ENCODE measurements at regions not wholly inside any gene's neighbourhood (a gene's known extent, or its start where the extent isn't known, plus 50 kb on each side); places are given as distances from the start of the nearest gene placed in this dataset.

- TF ChIP-seq, protein P1, sequence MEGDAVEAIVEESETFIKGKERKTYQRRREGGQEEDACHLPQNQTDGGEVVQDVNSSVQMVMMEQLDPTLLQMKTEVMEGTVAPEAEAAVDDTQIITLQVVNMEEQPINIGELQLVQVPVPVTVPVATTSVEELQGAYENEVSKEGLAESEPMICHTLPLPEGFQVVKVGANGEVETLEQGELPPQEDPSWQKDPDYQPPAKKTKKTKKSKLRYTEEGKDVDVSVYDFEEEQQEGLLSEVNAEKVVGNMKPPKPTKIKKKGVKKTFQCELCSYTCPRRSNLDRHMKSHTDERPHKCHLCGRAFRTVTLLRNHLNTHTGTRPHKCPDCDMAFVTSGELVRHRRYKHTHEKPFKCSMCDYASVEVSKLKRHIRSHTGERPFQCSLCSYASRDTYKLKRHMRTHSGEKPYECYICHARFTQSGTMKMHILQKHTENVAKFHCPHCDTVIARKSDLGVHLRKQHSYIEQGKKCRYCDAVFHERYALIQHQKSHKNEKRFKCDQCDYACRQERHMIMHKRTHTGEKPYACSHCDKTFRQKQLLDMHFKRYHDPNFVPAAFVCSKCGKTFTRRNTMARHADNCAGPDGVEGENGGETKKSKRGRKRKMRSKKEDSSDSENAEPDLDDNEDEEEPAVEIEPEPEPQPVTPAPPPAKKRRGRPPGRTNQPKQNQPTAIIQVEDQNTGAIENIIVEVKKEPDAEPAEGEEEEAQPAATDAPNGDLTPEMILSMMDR (IDR thresholded peaks at IDR 0.05), result no peak
- TF ChIP-seq POLR2A (IDR thresholded peaks at IDR 0.05), result no peak
Measured at GRCh38 chr2:18369760-18370159, 190.7 kb downstream of the RDH14 start.
